GM18511 (cell line): ENCODE measurements at regions not wholly inside any gene's neighbourhood (a gene's known extent, or its start where the extent isn't known, plus 50 kb on each side); places are given as distances from the start of the nearest gene placed in this dataset.

Experiments
- ATAC-seq: cut with Tn5 transposase; IDR thresholded peaks from one replicate; pipeline ENCODE4 v1.9.1; 2021; ENCODE audit warnings: mild to moderate bottlenecking, moderate library complexity; ENCODE audit not compliant: unreplicated experiment

DNA sequence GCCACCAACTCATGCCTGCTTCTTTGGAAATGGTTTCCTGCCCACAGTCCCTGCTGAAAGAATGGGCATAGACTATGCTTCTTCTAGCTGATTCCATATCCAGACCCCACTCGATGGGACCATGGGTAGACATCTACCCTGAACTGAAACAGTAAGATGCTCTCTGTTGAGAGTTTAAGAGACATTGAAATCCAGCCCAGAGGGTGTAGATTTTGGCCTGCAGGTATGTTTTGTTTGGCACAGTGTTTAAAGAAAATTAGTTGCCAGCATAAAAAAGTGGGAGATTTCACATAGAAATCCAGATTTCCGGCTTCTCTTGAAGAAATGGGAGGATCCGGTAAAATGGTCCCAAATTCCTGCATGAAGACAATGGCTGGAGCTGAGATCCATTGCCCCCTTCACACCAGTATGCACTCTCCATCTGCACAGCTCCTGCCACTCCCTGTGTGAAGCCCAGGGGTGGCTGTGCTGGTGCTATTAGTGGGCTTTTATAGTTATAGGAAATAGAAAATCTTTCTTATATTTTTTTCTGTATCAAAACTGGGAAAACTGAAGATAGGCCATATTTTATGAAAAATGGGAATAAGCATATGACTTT, 218.1 kb downstream of the PTEN start:
- no peak for ATAC-seq

- peak; percentile 28 for ATAC-seq
These were observed 219.0 kb downstream of the PTEN start for GRCh38 chr10:88082391-88082790.

DNA sequence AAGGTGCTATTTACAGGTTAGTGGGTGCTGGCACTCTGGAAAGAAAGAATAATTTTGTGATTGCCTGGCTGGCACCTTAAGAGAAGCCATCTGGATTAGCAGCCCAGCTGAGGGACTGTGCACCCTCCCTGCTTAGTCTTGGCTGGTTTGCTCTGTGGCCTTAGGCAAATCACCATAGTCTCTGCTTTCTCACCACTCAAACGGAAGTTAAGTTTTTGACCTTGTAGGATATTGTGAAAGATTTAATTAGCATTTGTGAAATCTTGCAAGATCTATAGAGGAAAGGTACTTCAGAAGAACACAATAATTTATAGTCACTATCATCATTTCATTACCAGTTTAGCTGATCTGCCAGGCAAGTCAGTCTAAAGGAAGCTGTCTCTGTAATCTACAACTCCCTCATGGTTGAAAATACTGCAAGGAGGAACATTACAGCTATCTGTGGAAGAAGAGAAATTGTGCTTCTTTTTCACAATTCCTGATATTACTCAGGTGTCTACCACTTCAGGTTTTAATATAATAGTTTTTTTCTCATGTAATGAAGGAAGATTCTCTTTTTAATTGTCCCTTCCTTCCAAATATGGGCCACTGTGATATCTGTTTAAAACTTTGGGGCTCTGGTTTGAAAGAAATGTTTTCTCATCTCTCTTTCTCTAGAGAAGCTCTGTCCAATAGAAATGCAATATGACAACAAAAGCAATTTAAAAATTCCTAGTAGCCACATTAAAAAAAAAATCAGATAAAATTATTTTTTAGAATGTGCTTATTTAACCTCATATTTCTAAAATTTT, 219.6 kb downstream of the PTEN start:
- ATAC-seq = peak; percentile 77

- no peak for ATAC-seq
These were observed 220.2 kb downstream of the PTEN start for GRCh38 chr10:88083597-88083989.

- no peak for ATAC-seq
These were observed 222.9 kb downstream of the PTEN start for GRCh38 chr10:88086187-88086960.

DNA sequence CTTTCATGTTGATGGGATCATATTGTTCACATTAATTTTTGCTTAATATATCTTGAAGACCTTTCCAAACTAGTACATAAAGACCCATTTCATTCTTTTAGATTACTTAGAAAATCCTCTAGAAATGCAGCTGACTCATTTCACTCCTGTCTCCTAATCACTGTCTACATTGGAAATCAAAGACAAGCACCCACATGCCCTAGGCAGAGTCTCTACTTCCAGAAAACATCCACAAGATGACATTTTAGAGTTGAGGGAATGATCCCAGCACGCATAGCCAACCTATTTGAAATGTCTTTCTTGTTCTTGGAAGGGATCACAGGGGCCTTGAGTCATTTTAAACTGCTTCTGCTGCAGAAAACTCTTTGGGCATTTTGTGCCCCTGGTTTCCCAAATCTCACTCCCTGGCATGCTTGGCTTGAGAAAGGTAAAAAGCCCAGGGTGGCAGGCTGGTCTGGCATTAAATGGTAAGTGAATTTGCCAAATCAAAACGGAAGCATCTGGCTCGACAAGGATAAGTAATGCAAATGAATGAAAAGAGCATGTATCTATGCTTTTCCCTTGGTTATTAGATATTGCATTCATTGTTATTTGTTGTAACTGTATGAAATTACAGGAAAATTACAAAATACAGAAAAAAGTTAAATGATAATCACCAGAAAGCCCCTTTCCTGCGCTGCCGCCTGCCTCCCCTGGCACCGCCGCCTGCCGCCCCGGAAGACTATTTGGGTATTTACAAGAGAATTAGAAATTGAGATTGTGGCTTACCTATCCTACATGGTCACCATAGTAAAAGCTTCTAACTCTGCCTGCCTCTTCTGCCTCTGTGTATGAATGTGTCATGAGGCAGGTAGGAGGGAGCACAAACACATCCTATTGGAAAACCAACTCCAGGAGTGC, 225.3 kb downstream of the PTEN start:
- no peak for ATAC-seq

- no peak for ATAC-seq
These were observed 226.1 kb downstream of the PTEN start for GRCh38 chr10:88089498-88089897.

- peak; percentile 25 for ATAC-seq
These were observed 227.3 kb downstream of the PTEN start for GRCh38 chr10:88090568-88091214.

DNA sequence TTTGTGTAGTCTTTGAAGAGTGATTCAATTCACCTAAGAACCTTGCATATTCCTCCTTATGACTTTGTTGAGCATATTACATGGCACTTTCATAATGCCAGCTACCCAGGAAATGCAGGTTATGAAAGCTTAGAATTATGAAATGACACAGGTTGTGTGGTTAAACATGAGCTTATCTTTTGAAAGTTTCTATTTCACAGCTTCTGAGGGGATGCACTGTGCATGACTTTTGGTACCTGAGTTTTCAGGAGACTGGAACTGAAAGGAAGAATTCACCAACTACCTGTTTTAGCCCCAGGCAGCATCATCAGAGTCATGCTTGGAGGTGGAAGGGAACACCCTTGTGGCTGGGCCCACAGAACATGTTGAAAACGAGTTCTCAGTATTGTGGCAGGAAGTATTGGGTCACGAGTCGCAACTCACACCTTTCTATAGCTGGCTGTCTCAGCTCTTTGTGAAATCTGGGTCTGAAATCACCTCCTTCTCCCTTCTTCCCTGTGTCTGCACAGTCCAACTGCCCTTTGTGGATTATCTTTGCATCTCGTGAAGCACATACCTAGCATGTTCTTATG, 228.2 kb downstream of the PTEN start:
- ATAC-seq = peak; percentile 91

- no peak for ATAC-seq
These were observed 228.8 kb downstream of the PTEN start for GRCh38 chr10:88092265-88092664.

- no peak for ATAC-seq
These were observed 229.5 kb downstream of the PTEN start for GRCh38 chr10:88092973-88093372.

GRCh38 chr10:88094795-88095194, 231.4 kb downstream of the PTEN start:
- ATAC-seq = no peak

DNA sequence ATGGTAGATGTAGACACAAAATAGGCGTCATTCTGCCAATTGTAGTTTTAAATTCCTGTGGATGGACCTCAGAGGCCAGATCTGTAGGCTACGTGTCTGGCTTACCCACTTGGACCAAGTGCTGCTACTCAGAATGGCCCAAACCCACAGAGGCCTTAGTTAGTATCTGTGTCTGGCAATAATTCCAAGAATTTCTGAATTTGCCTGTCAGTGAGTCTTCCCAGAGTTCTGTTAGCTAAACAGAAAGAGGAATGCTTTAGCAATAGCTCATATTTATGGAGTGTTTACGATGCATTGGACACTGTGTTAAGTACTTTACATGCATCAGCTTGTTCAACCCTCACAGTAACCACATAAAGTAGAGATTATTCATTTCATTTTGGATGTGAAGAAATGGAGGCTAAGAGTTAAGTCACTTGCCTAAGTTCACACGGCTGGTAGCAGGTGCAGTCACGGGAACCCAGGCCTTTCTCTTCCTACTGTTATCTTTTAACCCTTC, 231.8 kb downstream of the PTEN start:
- no peak for ATAC-seq

DNA sequence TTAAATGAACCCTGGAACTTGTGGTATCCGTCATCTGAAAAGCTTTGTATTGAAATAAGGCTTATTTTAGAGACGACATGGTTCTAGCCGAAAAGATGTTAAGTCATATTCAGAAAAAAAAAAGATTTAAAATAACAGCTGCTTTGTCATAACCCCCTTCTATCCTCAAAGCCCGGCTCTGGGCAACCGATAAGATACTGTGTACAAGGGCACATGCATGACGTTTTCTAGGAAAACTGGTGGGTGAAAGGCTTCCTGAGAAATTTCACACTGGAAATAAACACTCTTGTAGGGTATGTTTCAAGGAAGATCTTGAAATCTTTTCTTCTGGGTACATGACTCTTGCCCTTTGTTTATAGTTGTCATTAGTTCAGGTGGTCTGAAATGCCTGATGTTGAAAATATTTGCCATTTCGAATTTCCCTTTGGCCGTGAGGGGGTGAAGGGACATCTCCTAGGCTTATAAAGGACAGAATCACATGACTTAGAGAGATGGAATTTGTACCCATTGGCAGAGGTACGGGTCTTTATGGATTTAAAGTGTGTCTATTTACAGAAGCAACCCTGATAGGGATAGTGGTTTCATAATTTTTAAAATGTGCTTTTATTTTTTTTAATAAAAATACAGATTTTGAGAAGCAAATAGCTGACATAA, 232.5 kb downstream of the PTEN start:
- no peak for ATAC-seq

GRCh38 chr10:88097092-88097516, 233.7 kb downstream of the PTEN start:
- no peak for ATAC-seq

DNA sequence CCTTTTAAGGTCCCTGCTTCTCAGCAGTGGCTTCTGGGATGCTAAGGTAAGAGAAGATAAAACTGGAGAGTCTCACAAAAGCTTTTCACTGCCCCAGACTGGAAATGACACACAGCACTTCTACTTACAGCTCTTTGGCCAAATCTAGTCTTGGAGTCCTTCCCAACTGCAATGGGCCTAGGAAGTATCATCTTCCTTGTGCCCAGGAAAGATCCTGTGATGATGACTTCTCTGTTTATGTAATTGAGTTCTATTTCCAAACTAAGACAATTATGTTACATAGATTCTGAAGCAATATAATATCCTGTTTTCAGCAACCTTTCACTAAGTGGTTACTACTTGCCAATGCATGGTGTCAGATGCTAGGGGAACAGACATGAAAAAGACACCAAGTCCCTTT, 234.1 kb downstream of the PTEN start:
- no peak for ATAC-seq

DNA sequence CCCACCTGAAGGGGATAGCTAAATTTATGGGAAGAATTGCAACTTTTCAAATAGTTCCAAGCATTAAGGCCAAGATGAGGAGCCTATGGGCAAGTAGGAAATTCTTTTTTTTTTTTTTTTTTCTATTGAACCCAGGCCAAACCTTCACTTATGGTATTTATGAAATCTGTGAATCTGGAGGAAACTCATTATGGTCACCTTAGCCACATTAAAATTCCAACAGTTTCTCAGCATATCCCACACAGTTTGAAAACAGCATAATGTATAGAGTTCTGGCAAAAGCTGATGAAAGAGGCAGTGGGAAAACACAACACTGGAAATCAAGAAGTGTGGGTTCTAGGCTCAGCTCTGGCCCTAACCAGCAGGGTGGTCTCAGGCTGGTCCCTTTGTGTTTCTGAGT, 236.9 kb downstream of the PTEN start:
- ATAC-seq = no peak

DNA sequence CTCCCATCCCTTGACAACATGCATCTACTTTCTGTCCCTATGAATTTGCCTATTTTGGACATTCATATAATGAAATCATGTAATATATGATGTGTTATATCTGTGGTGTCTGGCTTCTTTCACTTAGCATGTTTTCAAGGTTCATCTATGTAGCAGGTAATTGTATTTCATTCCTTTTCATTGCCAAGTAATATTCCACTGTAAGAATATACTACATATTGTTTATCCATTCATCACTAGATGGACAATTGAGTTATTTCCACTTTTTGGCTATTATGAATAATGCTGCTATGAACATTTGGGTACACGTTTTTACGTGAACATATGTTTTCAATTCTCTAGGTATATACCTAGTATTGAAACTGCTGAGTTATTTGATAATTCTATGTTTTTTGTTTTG, 238.2 kb downstream of the PTEN start:
- no peak for ATAC-seq

DNA sequence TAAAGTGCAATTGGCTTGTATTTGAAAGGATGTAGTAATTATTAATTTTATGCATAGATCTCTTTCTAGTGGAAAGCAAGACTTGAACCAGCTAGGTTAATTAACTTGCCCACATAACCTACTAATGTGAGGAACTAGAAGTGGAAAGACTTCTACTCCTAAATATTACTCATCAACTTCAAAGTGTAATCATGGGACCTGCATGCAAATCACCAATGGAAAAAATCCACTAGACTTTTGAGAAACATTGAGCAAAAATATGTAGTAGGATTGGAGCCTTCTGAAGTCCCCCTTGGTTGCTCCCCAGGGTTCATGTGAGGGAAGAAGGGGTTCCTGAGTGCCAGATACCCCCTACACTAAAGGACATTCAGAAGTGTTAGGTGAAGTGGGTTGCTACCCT, 240.2 kb downstream of the PTEN start:
- ATAC-seq = no peak
